GM03348 (cell line): ENCODE measurements at regions not wholly inside any gene's neighbourhood (a gene's known extent, or its start where the extent isn't known, plus 50 kb on each side); places are given as distances from the start of the nearest gene placed in this dataset.
"Not testable (repeated sequence)": the region's sequence is repeated elsewhere in the genome, so short reads cannot be mapped to it uniquely, and the experiment has no call there.

ENCODE experiments used
- DNase-seq: peaks from one replicate; pipeline ENCODE4 v3.0.0; 2012; ENCODE audit warnings: low spot score

DNA sequence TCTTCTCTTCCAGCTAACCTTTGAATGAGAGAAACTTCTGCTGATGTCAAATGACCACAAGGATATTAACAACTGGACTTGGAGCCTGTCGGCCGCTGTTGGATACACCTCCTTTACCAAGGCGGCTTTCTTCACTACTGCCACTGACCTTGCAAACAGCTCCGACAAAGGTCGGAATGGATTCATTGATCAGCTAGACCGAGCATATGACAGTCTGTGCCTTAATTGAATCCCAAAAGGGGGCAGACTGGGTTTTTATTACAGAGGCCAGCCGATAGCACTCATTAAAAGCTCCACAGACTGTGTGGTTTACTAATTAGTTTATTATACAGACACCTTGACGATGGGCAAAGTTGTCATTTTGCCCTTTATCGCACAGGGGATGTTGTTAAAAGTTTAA, 394.5 kb downstream of the RERGL start:
- no peak for DNase-seq

DNA sequence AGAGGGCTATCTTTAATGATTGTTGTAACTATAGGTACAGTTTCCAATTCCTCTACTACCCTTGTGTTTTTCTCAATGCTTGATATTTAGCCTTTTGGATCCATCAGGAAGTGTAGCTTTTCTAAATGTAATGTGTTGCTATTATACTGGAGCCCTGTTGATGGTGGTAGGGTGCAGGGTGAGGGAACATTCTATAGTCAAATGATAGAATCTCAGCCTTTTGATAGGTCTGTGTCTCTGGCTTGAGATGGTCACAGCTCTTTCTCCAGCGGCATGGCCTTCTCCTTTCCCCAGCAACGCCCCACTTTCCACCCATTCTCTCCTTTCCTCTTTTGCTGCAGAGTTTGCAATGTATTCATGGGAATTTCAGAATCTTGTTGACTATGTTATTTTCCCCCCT, 398.6 kb downstream of the RERGL start:
- no peak for DNase-seq

DNA sequence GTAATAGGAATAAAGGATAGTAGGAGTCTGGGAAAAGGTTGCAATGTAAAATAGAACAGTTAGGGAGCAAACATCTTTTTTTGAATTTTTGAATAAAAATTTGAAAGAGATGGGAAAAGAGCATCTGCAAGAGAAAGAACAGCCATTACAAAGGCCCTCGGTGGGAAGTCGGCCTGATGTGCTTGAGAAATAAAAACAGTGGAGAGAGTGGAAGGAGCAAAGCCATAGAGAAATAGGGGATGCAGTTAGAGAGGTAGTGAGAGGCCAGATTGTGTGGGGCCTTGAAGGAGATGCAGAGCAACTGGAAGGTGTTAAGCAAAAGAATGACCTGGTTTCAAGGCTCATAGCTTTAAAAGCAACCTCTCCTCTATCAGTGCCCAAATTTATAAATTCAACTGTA, 409.8 kb downstream of the RERGL start:
- no peak for DNase-seq

DNA sequence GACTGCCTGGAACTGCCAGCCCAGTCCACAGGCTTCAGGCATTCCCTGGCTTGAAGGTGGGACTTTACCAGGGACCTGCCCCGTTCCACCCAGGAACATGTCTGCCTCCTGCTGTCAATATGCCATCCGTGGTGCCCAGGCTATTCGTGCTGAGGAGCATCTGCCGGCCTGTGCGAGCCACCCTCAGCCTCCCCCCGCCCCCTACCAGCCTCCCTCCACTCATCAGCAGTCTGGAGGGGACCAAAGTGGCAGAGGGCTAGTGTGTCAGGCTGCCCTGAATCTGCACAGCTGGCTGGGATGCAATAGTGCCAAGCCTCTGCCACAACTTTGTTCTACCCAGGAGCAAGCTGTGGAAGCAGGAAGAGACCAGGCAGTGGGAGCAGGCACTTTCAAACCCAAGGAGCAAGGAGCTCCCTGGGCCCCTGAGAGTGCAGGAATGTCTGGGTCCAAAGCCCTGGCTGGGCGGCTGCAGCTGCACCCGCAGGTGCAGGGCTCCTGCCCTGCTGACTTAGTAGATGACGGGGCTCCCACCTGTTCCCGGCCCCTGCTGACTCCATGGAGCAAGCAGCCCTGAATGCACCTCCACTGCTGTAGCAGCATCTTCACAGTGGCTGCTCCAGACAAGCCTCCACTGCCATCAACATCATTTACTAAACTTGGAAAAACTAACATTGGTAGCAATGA, 423.2 kb downstream of the RERGL start:
- DNase-seq: no peak

DNA sequence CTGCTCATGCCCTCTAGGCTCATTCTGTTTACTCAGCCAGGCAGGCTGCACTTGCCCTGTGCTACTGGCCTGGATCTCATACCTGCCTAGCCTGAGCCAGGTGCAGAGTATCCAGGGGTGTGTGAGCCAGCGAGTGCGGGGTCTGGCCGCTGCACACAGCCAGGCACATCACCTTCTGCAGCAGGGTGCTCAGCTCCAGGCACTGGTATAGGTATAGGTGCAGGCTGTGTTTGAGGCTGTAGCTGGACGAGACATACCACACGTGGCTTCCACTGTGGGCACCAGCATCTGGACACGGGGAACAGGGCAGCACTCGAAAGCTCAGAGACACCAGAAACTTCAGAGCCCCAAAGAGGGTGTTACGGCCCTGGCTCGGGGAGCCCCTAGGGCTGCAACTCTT, 424.2 kb downstream of the RERGL start:
- no peak for DNase-seq

DNA sequence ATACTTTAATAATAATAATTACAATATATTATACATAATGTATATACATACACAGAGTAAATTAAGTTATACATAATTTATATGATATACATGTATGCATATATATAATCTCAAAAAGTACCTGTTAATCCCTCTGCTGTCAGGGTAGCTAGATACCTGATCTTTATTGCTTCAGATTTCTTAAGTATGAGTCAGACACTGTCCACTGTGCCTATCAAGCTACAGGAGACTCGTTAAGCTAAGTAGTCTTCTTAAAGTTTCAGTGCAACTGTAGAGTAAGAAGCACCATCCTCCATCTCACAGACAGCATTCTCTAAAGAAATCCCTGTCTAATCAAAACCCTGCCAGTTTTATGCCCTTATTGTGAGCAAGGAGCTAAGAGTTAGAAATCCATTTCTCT, 428.7 kb downstream of the RERGL start:
- no peak for DNase-seq

DNA sequence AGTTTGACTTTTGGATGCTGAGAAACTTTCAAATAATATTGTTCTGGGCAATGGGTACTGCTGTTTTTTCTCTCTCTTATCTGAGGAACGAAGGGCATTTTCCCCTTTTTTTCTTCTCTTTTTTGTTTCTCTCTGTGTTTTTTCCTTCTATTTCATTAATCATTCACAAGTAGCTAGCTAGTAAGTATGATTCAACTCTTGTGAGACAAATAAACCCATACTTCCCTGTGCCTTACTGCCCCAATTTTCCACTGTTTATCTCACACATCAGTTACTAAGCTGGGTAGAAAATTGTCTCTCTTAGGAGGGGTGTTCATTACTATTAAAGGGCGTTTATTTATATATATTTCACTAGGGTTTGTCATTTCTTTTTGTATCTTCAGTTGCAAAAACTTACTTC, 437.6 kb downstream of the RERGL start:
- no peak for DNase-seq

DNA sequence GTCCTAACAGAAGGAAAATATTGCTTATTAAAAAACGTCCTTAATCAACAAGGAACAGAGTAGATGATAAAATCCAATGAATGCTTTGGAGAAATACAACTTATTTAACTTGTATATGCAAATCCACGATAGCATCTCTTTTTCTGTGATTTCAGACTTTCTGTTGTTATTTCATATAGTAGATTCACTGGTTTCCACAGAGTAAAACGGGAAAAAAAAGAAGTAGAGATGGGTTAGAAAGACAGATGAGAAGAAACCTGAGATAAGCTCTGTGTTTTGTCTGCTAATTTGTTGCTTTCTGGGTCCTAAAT, 447.7 kb downstream of the RERGL start:
- no peak for DNase-seq

DNA sequence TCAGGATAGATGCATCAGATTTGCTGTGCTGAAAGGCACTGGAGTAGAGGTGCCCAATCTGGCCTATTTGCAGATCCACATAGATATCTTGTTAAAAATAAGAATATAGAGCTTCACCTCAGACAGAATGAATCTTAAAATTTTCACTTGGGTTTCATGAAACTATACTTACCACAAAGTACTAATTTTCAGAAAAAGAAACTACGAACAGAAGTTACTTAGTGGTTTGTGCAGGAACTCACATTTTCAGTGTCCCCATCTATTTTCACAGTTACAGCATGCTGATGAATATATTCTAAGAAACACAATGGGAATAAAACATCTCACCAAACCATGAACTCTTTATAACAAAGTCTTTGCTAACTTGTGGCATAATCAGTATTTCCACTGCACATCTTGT, 449.4 kb downstream of the RERGL start:
- no peak for DNase-seq

DNA sequence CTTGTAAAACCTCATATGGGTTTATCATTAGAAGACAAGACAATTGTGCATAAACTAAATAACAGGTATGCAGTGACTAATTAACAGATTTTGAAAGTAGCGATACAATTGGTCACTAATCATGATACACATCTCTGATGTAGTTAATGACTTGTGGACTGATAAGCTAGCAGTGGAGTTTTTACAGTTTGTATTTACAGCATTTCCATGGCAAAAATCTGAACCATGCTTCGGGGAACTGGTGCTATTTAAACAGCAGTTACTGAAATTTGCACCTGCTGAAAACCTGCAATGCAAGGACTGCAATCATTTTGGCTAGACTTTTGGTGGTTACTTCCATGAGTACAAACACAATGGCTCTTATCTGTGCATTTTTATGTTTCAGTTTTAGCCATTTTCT, 471.2 kb downstream of the RERGL start:
- no peak for DNase-seq

DNA sequence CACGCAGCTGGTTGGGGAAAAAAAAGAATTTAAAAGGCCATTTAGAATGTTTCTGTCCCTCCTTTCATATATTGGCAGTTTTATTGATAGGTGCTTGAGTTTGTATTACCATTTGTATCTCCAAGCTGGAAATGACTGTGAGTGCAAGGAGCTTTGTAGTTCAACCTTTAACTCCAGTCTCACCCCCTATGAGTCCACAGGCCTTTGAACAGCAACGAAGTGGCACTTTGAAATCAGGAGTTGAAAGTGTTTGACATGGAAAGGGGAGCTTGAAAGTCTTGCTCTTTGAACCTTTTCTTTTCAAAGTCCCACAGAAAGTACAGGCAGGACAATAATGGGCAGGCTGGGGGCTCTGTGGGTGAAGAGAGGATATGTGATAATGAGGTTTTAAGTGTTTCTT, 480.3 kb downstream of the RERGL start:
- no peak for DNase-seq

DNA sequence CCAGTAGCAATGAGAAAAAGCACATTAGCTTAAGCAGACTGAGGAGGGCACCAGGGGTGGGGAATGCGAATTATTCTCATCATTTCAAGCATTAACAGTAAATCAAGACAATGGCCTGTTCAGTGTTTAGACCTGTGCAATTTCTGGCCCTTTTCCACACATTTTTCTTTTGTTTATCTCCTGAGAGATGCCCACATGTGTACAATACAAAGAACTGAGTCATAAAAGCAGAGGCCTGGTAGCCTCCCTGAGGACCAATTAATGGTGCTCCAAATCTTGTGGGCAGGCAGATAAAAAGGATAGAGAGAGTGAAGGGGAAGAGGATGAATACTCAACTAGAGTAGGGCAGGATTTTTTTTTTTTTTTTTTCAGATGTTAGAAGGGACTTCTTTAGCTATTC, 480.8 kb downstream of the RERGL start:
- DNase-seq: no peak

DNA sequence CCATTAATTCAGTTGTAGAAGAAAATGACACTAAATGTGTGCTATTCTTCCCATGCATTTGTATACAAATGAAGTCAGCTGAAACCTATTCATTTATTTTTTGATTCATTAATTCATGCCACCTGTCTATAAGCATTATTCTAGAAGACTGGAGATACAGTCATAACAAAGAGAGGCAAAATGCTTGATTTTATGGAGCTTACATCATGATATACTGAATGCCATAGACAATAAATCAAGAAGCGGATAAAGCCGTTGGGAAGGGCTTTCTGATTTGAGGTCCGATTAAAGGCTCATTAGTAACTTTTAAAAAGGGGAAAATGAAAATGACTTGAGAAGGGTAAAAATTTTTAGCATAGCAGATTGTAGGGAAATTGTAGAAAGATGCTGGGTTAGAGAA, 494.9 kb downstream of the RERGL start:
- DNase-seq: no peak

DNA sequence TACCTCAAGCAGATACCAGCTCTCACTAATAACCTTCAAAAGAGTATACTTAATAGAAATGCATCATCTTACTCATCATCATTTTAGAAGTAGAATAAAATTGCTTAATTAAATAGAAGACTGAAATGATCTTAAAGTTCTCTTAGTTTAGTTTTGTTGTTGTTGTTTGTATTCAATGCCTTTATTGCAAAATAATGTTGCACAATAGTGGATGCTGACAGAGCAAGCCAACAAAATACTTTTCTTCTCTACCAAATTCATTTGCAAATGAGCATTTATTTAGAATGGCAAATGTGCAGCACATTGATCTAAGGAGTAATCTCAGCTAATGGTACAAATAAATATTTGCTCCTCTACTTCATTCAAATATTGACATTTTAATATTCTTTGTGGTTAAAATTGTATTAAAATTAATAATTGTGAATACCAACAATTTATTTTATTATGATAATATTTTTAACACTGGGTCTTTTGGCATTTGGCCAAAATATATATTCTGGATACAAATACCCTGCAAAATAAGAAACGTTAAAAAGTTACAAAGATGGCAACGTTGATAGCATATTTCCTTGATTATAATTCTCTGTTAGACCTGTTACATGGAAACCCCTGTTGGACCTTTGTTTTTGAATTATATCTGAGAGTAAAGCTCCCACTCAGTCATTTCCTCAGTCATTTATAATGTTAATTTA, 496.1 kb downstream of the RERGL start:
- DNase-seq: no peak

DNA sequence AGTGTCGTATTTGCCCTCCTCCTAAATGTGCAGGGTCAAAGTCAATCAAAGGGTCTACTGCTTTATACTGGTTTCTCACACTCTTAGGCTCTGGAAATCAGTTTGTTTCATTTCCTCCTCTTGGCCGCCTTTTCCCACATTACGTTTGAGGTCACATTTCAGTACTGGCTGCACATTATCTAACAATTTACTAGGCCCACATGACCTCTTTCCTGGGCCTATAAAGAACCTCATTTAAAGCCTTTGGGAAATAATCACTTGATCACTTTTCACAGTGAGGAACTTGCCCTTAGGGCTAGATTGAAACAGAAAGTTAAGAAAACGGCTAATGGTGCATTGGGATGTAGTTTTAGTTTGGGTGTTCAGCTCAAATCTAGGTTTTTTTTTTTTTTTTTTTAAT, 497.5 kb downstream of the RERGL start:
- no peak for DNase-seq

DNA sequence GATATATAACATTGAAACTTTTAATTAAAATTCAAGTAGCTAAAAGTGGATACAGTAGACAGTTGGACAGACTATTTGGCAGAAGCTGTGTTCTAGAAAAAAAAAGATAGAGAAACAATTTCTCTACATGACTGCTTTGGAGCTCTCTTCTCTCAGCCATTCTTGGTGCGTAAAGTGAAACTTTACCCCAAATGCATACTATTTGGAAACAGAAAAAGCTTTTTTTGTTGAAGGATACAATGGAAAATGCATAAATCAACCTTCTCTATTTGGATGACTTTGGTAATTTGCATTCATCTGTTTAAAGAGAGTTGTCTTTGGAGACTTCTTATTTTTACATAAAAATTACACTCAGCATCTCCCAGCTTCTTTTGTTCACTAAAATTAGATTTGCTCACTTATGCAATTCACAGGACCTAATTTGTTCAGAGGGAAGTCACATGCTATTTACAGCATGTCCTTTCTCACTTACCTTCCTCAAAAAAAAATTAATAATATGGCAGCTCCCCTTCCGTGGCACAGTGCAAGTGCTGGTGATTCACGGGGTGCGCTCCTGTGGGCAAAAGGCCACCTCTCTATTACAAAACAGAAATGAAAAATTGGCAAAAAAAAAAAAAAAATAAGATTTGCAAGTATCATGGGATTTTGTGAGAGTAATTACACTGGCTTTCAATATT, 498.9 kb downstream of the RERGL start:
- no peak for DNase-seq

DNA sequence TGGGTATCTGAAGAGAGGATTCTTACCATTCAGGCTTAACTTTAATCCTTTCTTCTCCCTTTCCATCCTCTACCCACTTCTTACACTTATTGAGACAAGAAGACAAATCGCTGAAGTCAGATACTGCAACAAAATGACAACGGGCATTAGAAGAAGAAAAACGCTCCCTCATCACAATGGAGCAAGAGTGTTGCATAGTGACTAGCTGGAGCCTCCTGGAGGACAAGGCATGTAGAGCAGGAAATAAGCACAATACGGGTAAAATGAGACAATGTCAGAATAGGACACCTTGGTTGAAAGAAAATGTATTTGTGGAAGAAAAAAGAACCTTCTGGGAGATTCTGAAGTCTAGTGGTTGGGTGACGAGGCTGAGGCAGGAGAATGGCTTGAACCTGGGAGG, 501.0 kb downstream of the RERGL start:
- no peak for DNase-seq

DNA sequence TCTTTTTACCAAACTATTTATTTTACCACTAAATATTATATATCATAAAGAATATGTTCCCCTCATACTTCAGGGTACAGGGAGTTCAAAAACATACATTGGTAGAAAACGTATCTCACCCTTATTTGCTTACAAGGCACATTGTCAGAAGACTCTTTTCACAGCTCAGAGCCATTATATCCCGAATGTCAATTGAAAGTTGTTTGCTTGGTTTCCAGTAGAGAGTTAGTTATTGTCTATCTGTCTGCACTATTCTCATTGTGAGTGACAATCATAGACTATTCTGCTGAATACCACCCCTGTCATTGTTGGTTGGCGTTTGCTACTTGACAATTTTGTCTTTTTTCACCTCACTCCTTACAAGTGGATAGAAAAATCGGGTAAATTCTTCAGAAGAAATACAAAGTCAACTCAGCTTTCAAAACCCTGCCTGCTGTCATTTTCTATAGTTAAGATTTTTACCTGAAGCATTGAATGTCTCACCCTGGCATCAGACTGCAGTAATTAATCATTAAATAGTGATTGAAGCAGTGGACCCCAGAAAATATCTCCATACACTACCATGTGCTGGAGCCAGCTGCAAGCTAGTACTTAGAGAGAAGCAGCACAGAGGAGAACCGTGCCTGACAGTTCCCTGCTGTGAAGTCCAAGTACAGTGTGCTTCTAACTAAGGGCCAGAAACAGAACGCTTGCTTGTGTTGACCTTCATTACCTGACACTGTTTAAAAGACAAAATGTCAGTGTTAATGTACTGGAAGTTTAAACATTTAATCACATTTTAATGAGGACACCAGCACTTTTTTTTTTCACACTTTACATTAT, 510.6 kb downstream of the RERGL start:
- no peak for DNase-seq

DNA sequence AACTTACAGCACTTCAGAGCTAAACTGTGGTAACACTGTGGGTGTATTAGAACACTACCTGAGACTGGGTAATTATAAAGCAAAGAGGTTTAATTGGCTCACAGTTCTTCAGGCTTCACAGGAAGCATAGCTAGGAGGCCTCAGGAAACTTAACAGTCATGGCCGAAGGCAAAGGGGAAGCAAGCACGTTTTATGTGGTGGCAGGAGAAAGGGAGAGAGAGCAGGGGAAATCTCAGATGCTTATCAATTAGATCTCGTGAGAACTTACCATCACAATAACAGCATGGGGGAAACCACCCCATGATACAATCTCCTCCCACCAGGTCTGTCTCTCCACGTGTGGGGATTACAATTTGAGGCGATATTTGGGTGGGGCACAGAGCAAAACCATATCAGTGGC, 512.6 kb downstream of the RERGL start:
- no peak for DNase-seq

DNA sequence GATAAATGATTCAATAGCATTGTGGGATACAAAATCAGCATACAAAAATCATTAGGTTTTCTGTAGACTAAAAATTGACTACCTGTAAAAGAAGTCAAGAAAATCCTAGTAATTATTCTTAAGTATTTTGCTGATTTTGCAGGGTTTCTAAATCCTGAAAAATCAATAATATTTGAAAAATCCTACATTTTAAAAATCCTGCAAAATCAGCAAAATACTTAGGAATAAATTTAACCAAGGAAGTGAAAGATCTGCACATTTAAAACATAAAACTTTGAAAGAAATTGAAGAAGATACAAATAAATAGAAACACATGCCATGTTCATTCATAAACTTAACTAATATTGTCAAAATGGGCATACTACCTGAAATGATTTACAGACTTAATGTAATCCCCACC, 517.7 kb downstream of the RERGL start:
- DNase-seq: no peak

DNA sequence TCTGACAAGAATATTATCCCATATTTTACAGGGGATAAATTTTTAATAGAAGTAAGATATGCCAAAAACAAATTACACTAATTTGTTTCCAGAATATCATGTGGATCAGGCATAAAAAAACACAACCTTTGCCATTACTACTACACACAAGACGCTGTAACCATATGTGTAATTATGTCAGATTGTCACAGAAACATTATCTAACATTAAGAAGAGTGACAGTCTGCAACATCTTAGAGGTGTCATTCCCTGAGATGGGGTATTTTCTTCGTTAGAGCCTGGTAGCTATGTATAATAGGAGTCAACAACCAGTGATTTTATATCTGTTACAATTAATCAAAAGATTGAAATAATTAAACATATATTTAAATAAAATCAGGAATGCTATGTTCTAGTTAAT, 518.9 kb downstream of the RERGL start:
- DNase-seq: no peak

DNA sequence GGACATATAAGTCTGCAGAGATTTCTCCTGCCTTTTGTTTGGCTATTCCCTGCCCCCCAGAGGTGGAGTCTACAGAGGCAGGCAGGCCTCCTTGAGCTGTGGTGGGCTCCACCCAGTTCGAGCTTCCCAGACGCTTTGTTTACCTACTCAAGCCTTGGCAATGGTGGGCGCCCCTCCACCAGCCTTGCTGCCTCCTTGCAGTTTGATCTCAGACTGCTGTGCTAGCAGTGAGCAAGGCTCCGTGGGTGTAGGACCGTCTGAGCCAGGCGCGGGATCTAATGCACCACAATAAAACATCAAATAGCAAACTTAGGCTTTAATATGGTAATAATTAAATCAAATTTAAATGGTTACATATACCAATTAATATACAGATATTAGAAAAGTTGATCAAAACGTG, 525.4 kb downstream of the RERGL start:
- DNase-seq: not testable (repeated sequence)

DNA sequence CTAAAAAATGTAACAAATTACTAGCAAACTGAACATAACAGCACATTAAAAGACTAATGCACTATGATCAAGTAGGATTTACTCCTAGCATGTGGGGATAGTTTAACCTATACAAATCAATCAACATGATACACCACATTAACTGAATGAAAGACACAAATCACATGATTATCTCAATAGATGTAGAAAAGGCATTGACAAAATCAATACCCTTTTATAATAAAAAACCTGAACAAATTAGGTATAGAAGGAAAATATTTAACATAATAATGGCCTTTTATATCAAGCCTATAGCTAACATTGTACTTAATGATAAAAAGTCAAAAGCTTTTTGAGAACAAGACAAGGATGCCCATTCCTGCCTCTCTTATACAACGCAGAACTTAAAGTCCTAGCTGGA, 540.0 kb downstream of the RERGL start:
- no peak for DNase-seq
